Liver (tissue), 8 donors: ENCODE measurements at regions not wholly inside any gene's neighbourhood (a gene's known extent, or its start where the extent isn't known, plus 50 kb on each side); places are given as distances from the start of the nearest gene placed in this dataset.

ENCODE experiments used
- DNase-seq: peaks from one replicate; pipeline ENCODE4 v3.0.0-alpha.2; 2017; ENCODE audit warnings: low spot score
- H3K27ac ChIP-seq, 2 donors: one replicate each; pipeline ENCODE4 v1.7.0; 2013; ENCODE audit warnings: inconsistent platforms in 2 of 2, low read length in 2 of 2, control low read depth in 1 of 2, low read depth in 1 of 2, mild to moderate bottlenecking in 1 of 2
- H3K27me3 ChIP-seq, 4 donors: one replicate each; pipeline versions ENCODE4 v1.6.1 to v1.7.0; 2013; ENCODE audit warnings: low read length in 3 of 4, inconsistent platforms in 1 of 4, mild to moderate bottlenecking in 1 of 4, moderate library complexity in 1 of 4; ENCODE audit not compliant: control insufficient read depth in 4 of 4, insufficient read depth in 4 of 4
- H3K36me3 ChIP-seq, 4 donors: one replicate each; pipeline versions ENCODE4 v1.6.1 to v1.7.0; 2013; ENCODE audit warnings: low read length in 3 of 4, mild to moderate bottlenecking in 3 of 4, low read depth in 1 of 4, moderate library complexity in 1 of 4; ENCODE audit not compliant: control insufficient read depth in 4 of 4, insufficient read depth in 3 of 4
- H3K4me1 ChIP-seq, 4 donors: one replicate each; pipeline versions ENCODE4 v1.6.1 to v1.7.0; 2013; ENCODE audit warnings: low read length in 3 of 4, mild to moderate bottlenecking in 3 of 4, moderate library complexity in 1 of 4; ENCODE audit not compliant: control insufficient read depth in 4 of 4, insufficient read depth in 4 of 4
- H3K4me3 ChIP-seq, 3 donors: one replicate each; pipeline versions ENCODE4 v1.6.1 to v1.7.0; 2013; ENCODE audit warnings: low read length in 3 of 3, control low read depth in 1 of 3, low read depth in 1 of 3, mild to moderate bottlenecking in 1 of 3
- H3K9ac ChIP-seq, 2 donors: one replicate each; pipeline ENCODE4 v1.7.0; 2013; ENCODE audit warnings: low read length in 2 of 2, mild to moderate bottlenecking in 2 of 2, moderate library complexity in 2 of 2, control low read depth in 1 of 2, low read depth in 1 of 2
- H3K9me3 ChIP-seq, 4 donors: one replicate each; pipeline versions ENCODE4 v1.6.1 to v1.7.0; 2013; ENCODE audit warnings: low read length in 3 of 4; ENCODE audit not compliant: control insufficient read depth in 4 of 4
- ATF3 ChIP-seq: IDR thresholded peaks from 2 replicates; pipeline ENCODE4 v1.6.1; 2016; ENCODE audit warnings: antibody characterized with exemption
- FOXA1 ChIP-seq: IDR thresholded peaks from 2 replicates; pipeline ENCODE4 v1.6.1; 2016; ENCODE audit warnings: antibody characterized with exemption
- FOXA2 ChIP-seq: IDR thresholded peaks from 2 replicates; pipeline ENCODE4 v1.6.1; 2016; ENCODE audit warnings: antibody characterized with exemption
- GABPA ChIP-seq, 2 donors: IDR thresholded peaks in 1 of 2; conservative IDR thresholded peaks in 1 of 2; 2 replicates each; pipeline ENCODE4 v1.6.1; 2016; ENCODE audit warnings: antibody characterized with exemption in 2 of 2, mild to moderate bottlenecking in 1 of 2, moderate library complexity in 1 of 2
- HNF4G ChIP-seq: IDR thresholded peaks from 2 replicates; pipeline ENCODE4 v1.6.1; 2016; ENCODE audit warnings: antibody characterized with exemption
- JUND ChIP-seq, 2 donors: IDR thresholded peaks; 2 replicates each; pipeline ENCODE4 v1.6.1; 2016; ENCODE audit warnings: antibody characterized with exemption in 2 of 2
- NR2F2 ChIP-seq: IDR thresholded peaks from 2 replicates; pipeline ENCODE4 v1.6.1; 2016; ENCODE audit warnings: antibody characterized with exemption
- RAD21 ChIP-seq, 2 donors: IDR thresholded peaks; 2 replicates each; pipeline ENCODE4 v1.6.1; 2016; ENCODE audit warnings: antibody characterized with exemption in 2 of 2, mild to moderate bottlenecking in 2 of 2
- SP1 ChIP-seq: IDR thresholded peaks from 2 replicates; pipeline ENCODE4 v1.6.1; 2018; ENCODE audit warnings: antibody characterized with exemption, mild to moderate bottlenecking
- WGBS: extraction: QIAGEN DNeasy Blood & Tissue Kit; methylation state at CpG from one replicate; pipeline ENCODE4 v1.1.7; 2013; 5-methylcytosine and 5-hydroxymethylcytosine counted together
- TF ChIP-seq, protein P1 (sequence below): IDR thresholded peaks from 2 replicates; pipeline ENCODE4 v1.6.1; 2016; ENCODE audit warnings: antibody characterized with exemption, mild to moderate bottlenecking
- TF ChIP-seq, protein P2 (sequence below): fragments of 150-350 bp; IDR thresholded peaks from 2 replicates; pipeline ENCODE4 v1.5.1; 2017; ENCODE audit warnings: improper control_type of control experiment, low read depth, low read length; ENCODE audit not compliant: missing input control
- donor health status: healthy.
- donor health status: healthy.
- donor health status: healthy.
- donor health status: healthy.
- donor health status: healthy.

- H3K27me3 ChIP-seq: peaks cover 0 to 4% (median 1%) of the 10 kb centered on the region in 4 donors
- H3K4me1 ChIP-seq: no peaks in the 10 kb centered on the region
- WGBS: 51% methylated on average over 4 of the region's 4 CpGs
- TF ChIP-seq, protein P1, sequence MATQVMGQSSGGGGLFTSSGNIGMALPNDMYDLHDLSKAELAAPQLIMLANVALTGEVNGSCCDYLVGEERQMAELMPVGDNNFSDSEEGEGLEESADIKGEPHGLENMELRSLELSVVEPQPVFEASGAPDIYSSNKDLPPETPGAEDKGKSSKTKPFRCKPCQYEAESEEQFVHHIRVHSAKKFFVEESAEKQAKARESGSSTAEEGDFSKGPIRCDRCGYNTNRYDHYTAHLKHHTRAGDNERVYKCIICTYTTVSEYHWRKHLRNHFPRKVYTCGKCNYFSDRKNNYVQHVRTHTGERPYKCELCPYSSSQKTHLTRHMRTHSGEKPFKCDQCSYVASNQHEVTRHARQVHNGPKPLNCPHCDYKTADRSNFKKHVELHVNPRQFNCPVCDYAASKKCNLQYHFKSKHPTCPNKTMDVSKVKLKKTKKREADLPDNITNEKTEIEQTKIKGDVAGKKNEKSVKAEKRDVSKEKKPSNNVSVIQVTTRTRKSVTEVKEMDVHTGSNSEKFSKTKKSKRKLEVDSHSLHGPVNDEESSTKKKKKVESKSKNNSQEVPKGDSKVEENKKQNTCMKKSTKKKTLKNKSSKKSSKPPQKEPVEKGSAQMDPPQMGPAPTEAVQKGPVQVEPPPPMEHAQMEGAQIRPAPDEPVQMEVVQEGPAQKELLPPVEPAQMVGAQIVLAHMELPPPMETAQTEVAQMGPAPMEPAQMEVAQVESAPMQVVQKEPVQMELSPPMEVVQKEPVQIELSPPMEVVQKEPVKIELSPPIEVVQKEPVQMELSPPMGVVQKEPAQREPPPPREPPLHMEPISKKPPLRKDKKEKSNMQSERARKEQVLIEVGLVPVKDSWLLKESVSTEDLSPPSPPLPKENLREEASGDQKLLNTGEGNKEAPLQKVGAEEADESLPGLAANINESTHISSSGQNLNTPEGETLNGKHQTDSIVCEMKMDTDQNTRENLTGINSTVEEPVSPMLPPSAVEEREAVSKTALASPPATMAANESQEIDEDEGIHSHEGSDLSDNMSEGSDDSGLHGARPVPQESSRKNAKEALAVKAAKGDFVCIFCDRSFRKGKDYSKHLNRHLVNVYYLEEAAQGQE: no peak
- no peak overlapping the region for H3K27ac ChIP-seq
- no peak overlapping the region for H3K4me3 ChIP-seq
- no peaks in the 10 kb centered on the region for H3K9me3 ChIP-seq
- H3K36me3 ChIP-seq: no peaks in the 10 kb centered on the region
- no peak for DNase-seq
- no peak overlapping the region for H3K9ac ChIP-seq
Measured at GRCh38 chr3:44045476-44046275, 196.0 kb upstream of the TOPAZ1 start.

- Histone ChIP-seq H3K9me3 (no peaks in the 10 kb centered on the region), H3K9ac (no peak overlapping the region), H3K27ac (no peak overlapping the region), H3K4me1 (no peaks in the 10 kb centered on the region), H3K4me3 (no peak overlapping the region), H3K27me3 (peaks cover 0 to 4% (median 1%) of the 10 kb centered on the region in 4 donors), H3K36me3 (no peaks in the 10 kb centered on the region)
- WGBS: 81% methylated on average over 3 of the region's 3 CpGs
- TF ChIP-seq ATF3 (no peak), FOXA1 (no peak), RAD21 (IDR thresholded peaks at IDR 0.05) (no peak), GABPA (IDR thresholded peaks at IDR 0.05 in 1 of 2, conservative IDR thresholded peaks at IDR 0.05 in 1 of 2) (no peak), HNF4G (no peak), FOXA2 (no peak), SP1 (no peak), NR2F2 (no peak), JUND (IDR thresholded peaks at IDR 0.05) (no peak)
- TF ChIP-seq, protein P2, sequence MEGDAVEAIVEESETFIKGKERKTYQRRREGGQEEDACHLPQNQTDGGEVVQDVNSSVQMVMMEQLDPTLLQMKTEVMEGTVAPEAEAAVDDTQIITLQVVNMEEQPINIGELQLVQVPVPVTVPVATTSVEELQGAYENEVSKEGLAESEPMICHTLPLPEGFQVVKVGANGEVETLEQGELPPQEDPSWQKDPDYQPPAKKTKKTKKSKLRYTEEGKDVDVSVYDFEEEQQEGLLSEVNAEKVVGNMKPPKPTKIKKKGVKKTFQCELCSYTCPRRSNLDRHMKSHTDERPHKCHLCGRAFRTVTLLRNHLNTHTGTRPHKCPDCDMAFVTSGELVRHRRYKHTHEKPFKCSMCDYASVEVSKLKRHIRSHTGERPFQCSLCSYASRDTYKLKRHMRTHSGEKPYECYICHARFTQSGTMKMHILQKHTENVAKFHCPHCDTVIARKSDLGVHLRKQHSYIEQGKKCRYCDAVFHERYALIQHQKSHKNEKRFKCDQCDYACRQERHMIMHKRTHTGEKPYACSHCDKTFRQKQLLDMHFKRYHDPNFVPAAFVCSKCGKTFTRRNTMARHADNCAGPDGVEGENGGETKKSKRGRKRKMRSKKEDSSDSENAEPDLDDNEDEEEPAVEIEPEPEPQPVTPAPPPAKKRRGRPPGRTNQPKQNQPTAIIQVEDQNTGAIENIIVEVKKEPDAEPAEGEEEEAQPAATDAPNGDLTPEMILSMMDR: no peak
- no peak for DNase-seq
Measured at GRCh38 chr3:44047796-44048195, 193.9 kb upstream of the TOPAZ1 start.
